HCT116 (cell line): ENCODE measurements at regions not wholly inside any gene's neighbourhood (a gene's known extent, or its start where the extent isn't known, plus 50 kb on each side); places are given as distances from the start of the nearest gene placed in this dataset.

Experiments used
- ATF3 ChIP-seq: IDR thresholded peaks from 2 replicates; pipeline ENCODE4 v1.6.1; 2012
- CTCF ChIP-seq, 3 experiments: fragments of 200-600 bp in 1 of 3; sonication (generic) in 1 of 3; IDR thresholded peaks in 2 of 3; conservative IDR thresholded peaks in 1 of 3; 2 replicates each; pipeline ENCODE4 v1.5.1; 2012 to 2017; ENCODE audit warnings: low read depth in 2 of 3, low read length in 2 of 3, antibody characterized with exemption in 1 of 3, borderline replicate concordance in 1 of 3, control low read depth in 1 of 3, mild to moderate bottlenecking in 1 of 3, mixed read lengths in 1 of 3, mixed run types in 1 of 3, moderate library complexity in 1 of 3; ENCODE audit not compliant: insufficient read depth in 1 of 3
- EZH2 ChIP-seq: fragments of 200-600 bp; sonication (generic); IDR thresholded peaks from 2 replicates; pipeline ENCODE4 v1.6.1; 2017; ENCODE audit warnings: antibody characterized with exemption, mixed run types
- MAX ChIP-seq: IDR thresholded peaks from 2 replicates; pipeline ENCODE4 v1.6.1; 2012
- POLR2A ChIP-seq: IDR thresholded peaks from 2 replicates; pipeline ENCODE4 v1.7.0; 2011; ENCODE audit warnings: borderline replicate concordance; ENCODE audit not compliant: insufficient read depth, insufficient read length; ENCODE audit errors: extremely low read depth
- POLR2AphosphoS5 ChIP-seq: IDR thresholded peaks from 2 replicates; pipeline ENCODE4 v1.6.1; 2011; ENCODE audit warnings: mild to moderate bottlenecking, low read depth, low read length, moderate library complexity
- SIN3A ChIP-seq: IDR thresholded peaks from 2 replicates; pipeline ENCODE4 v1.6.1; 2012; ENCODE audit warnings: low read depth
- SP1 ChIP-seq: IDR thresholded peaks from 2 replicates; pipeline ENCODE4 v1.6.1; 2012; ENCODE audit warnings: low read depth
- SRF ChIP-seq: IDR thresholded peaks from 2 replicates; pipeline ENCODE4 v1.6.1; 2012; ENCODE audit warnings: low read depth
- TCF7L2 ChIP-seq: IDR thresholded peaks from 2 replicates; pipeline ENCODE4 v1.7.0; 2011; ENCODE audit warnings: borderline replicate concordance, inconsistent platforms; ENCODE audit not compliant: insufficient read depth, insufficient read length; ENCODE audit errors: extremely low read depth
- YY1 ChIP-seq: IDR thresholded peaks from 2 replicates; pipeline ENCODE4 v1.6.1; 2011; ENCODE audit warnings: low read length, low read depth, moderate library complexity, mild to moderate bottlenecking; ENCODE audit not compliant: insufficient replicate concordance; ENCODE audit errors: extremely low read depth
- TF ChIP-seq, protein P1 (sequence below): IDR thresholded peaks from 2 replicates; pipeline ENCODE4 v1.6.1; 2012; ENCODE audit warnings: low read depth
- TF ChIP-seq, protein P2 (sequence below): IDR thresholded peaks from 2 replicates; pipeline ENCODE4 v1.6.1; 2011; ENCODE audit warnings: mild to moderate bottlenecking, low read length, moderate library complexity; ENCODE audit not compliant: insufficient replicate concordance; ENCODE audit errors: extremely low read depth

- TF ChIP-seq SRF, result no peak
- TF ChIP-seq EZH2, result no peak
- TF ChIP-seq CTCF (IDR thresholded peaks at IDR 0.05 in 2 of 3, conservative IDR thresholded peaks at IDR 0.05 in 1 of 3; ENCODE audit: borderline replicate concordance in 1 of 3, insufficient read depth in 1 of 3, low read depth in 2 of 3, low read length in 2 of 3), result no peak
- TF ChIP-seq, protein P1, sequence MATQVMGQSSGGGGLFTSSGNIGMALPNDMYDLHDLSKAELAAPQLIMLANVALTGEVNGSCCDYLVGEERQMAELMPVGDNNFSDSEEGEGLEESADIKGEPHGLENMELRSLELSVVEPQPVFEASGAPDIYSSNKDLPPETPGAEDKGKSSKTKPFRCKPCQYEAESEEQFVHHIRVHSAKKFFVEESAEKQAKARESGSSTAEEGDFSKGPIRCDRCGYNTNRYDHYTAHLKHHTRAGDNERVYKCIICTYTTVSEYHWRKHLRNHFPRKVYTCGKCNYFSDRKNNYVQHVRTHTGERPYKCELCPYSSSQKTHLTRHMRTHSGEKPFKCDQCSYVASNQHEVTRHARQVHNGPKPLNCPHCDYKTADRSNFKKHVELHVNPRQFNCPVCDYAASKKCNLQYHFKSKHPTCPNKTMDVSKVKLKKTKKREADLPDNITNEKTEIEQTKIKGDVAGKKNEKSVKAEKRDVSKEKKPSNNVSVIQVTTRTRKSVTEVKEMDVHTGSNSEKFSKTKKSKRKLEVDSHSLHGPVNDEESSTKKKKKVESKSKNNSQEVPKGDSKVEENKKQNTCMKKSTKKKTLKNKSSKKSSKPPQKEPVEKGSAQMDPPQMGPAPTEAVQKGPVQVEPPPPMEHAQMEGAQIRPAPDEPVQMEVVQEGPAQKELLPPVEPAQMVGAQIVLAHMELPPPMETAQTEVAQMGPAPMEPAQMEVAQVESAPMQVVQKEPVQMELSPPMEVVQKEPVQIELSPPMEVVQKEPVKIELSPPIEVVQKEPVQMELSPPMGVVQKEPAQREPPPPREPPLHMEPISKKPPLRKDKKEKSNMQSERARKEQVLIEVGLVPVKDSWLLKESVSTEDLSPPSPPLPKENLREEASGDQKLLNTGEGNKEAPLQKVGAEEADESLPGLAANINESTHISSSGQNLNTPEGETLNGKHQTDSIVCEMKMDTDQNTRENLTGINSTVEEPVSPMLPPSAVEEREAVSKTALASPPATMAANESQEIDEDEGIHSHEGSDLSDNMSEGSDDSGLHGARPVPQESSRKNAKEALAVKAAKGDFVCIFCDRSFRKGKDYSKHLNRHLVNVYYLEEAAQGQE, result no peak
- no peak for TF ChIP-seq TCF7L2
- TF ChIP-seq POLR2A, result no peak
- TF ChIP-seq POLR2AphosphoS5, result no peak
- no peak for TF ChIP-seq YY1
- TF ChIP-seq MAX, result no peak
- TF ChIP-seq, protein P2, sequence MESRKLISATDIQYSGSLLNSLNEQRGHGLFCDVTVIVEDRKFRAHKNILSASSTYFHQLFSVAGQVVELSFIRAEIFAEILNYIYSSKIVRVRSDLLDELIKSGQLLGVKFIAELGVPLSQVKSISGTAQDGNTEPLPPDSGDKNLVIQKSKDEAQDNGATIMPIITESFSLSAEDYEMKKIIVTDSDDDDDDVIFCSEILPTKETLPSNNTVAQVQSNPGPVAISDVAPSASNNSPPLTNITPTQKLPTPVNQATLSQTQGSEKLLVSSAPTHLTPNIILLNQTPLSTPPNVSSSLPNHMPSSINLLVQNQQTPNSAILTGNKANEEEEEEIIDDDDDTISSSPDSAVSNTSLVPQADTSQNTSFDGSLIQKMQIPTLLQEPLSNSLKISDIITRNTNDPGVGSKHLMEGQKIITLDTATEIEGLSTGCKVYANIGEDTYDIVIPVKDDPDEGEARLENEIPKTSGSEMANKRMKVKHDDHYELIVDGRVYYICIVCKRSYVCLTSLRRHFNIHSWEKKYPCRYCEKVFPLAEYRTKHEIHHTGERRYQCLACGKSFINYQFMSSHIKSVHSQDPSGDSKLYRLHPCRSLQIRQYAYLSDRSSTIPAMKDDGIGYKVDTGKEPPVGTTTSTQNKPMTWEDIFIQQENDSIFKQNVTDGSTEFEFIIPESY, result no peak
- no peak for TF ChIP-seq SIN3A
- TF ChIP-seq SP1, result no peak
- TF ChIP-seq ATF3, result no peak
Observed at GRCh38 chr10:25675615-25676014, 258.4 kb upstream of the MYO3A start.
